Loucy (cell line): ENCODE measurements at regions not wholly inside any gene's neighbourhood (a gene's known extent, or its start where the extent isn't known, plus 50 kb on each side); places are given as distances from the start of the nearest gene placed in this dataset.

Source experiments
- CTCF ChIP-seq: fragments of 200-600 bp; sonication (generic); conservative IDR thresholded peaks from 2 replicates; pipeline ENCODE4 v1.5.1; 2014; ENCODE audit warnings: mild to moderate bottlenecking, antibody characterized with exemption, low read length
- EZH2phosphoT487 ChIP-seq: fragments of 200-600 bp; IDR thresholded peaks from 2 replicates; pipeline ENCODE4 v1.6.1; 2018; ENCODE audit warnings: antibody characterized with exemption, mild to moderate bottlenecking, moderate library complexity, borderline replicate concordance

GRCh38 chr16:6964679-6965078, 368.0 kb upstream of the RBFOX1 start:
- no peak for TF ChIP-seq CTCF
- TF ChIP-seq EZH2phosphoT487: no peak
